Parathyroid adenoma (tissue), 2 donors: ENCODE measurements at regions not wholly inside any gene's neighbourhood (a gene's known extent, or its start where the extent isn't known, plus 50 kb on each side); places are given as distances from the start of the nearest gene placed in this dataset.

ENCODE experiments used
- H2AFZ ChIP-seq: fragments of 300-600 bp; sonication (generic); one replicate; pipeline ENCODE4 v1.7.0; 2017; ENCODE audit warnings: antibody characterized with exemption, mild to moderate bottlenecking
- H3K27ac ChIP-seq: fragments of 300-600 bp; sonication (generic); one replicate; pipeline ENCODE4 v1.7.0; 2017
- H3K27me3 ChIP-seq: fragments of 300-600 bp; sonication (generic); one replicate; pipeline ENCODE4 v1.7.0; 2017; ENCODE audit warnings: low read length; ENCODE audit not compliant: control insufficient read depth, insufficient read depth
- H3K36me3 ChIP-seq: fragments of 300-600 bp; sonication (generic); one replicate; pipeline ENCODE4 v1.7.0; 2017; ENCODE audit warnings: low read length; ENCODE audit not compliant: control insufficient read depth, insufficient read depth
- H3K4me1 ChIP-seq: fragments of 300-600 bp; sonication (generic); one replicate; pipeline ENCODE4 v1.7.0; 2017; ENCODE audit warnings: control low read depth
- H3K4me2 ChIP-seq: fragments of 300-600 bp; sonication (generic); one replicate; pipeline ENCODE4 v1.7.0; 2017; ENCODE audit warnings: low read length
- H3K4me3 ChIP-seq: fragments of 300-600 bp; sonication (generic); one replicate; pipeline ENCODE4 v1.7.0; 2017; ENCODE audit warnings: low read depth, low read length
- H3K79me2 ChIP-seq: fragments of 300-600 bp; sonication (generic); one replicate; pipeline ENCODE4 v1.7.0; 2017; ENCODE audit warnings: control low read depth
- H3K9ac ChIP-seq: fragments of 300-600 bp; sonication (generic); one replicate; pipeline ENCODE4 v1.7.0; 2017; ENCODE audit warnings: mild to moderate bottlenecking
- H3K9me3 ChIP-seq: fragments of 300-600 bp; sonication (generic); one replicate; pipeline ENCODE4 v1.7.0; 2017; ENCODE audit warnings: low read length; ENCODE audit not compliant: control insufficient read depth
- TF ChIP-seq, protein P1 (sequence below): fragments of 300-600 bp; sonication (generic); IDR thresholded peaks from one replicate; pipeline ENCODE4 v1.7.0; 2017; ENCODE audit warnings: antibody characterized with exemption, mild to moderate bottlenecking
- donor health status: primary hyperparathyroidism.

DNA sequence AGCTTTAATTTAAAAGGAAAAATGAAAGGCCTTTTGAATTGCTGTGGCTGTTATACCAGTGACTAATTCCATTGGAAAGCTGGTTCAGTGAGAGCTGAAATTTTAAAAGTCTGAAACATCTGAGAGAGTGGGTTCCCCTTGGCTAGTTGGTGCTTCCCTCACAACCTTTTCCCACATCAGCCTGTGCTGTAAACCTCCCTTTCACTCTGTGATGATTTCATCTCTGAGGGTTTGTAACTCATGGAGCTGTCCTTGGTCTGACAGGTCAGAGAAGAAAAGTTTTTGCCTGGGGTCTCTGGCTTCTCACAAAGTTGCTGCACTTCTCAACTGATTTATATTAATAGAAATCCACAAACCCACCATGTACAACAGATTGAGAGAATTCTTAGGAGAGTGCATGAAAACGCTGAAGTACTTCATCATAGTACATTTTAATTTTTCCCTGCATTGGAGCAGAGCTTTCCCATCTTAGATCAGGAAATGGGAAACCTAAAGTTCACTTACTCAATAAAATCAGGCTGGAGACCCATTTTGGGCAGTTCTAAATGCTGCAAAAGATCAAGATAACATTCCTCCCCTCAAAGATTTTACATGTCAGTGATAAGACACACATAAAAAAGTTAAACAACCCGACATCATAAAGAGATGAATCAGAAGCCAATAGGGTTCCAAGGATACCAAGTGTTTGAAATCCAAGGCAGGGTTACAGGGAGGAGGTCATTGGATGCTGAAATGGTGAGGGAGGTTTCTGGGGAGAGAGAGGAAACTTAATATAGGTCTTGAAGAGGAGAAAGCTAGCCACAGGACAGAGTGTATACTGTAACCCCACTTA is 157.0 kb upstream of the MKLN1 start:
- no peak overlapping the region for H3K4me2 ChIP-seq
- no peaks in the 10 kb centered on the region for H3K79me2 ChIP-seq
- H3K9ac ChIP-seq, result no peak overlapping the region
- H2AFZ ChIP-seq, result no peak overlapping the region
- no peaks in the 10 kb centered on the region for H3K9me3 ChIP-seq
- no peaks in the 10 kb centered on the region for H3K27me3 ChIP-seq
- TF ChIP-seq, protein P1, sequence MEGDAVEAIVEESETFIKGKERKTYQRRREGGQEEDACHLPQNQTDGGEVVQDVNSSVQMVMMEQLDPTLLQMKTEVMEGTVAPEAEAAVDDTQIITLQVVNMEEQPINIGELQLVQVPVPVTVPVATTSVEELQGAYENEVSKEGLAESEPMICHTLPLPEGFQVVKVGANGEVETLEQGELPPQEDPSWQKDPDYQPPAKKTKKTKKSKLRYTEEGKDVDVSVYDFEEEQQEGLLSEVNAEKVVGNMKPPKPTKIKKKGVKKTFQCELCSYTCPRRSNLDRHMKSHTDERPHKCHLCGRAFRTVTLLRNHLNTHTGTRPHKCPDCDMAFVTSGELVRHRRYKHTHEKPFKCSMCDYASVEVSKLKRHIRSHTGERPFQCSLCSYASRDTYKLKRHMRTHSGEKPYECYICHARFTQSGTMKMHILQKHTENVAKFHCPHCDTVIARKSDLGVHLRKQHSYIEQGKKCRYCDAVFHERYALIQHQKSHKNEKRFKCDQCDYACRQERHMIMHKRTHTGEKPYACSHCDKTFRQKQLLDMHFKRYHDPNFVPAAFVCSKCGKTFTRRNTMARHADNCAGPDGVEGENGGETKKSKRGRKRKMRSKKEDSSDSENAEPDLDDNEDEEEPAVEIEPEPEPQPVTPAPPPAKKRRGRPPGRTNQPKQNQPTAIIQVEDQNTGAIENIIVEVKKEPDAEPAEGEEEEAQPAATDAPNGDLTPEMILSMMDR, result no peak
- H3K4me3 ChIP-seq, result no peak overlapping the region
- H3K27ac ChIP-seq, result no peak overlapping the region
- H3K4me1 ChIP-seq, result no peaks in the 10 kb centered on the region
- H3K36me3 ChIP-seq, result no peaks in the 10 kb centered on the region

DNA sequence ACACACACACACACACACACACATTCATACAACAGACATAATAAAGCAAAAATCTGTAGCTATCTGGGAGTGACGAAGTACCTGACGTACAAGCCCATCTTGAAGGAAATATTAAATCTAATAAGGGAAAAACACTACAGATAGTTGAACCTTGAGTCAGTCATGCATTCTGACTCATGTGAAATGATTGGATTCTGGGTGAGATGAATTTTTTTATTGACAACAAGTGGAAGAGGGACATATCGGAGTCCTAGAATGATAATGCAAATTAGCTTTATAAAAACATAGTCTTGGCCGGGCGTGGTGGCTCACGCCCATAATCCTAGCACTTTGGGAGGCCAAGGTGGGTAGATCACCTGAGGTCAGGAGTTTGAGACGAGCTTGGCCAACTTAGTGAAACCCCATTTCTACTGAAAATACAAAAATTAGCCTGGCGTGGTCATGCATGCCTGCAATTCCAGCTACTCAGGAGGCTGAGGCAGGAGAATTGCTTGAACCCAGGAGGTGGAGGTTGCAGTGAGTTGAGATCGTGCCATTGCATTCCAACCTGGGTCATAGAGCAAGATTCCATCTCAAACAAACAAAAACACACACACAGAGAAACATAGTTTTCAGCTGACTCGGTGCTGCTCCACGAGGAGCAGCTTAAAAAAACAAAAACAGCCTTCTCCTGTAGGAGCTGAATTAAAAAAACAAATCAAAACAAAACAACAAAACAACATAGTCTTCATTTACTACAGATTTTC is 154.4 kb upstream of the MKLN1 start:
- H3K79me2 ChIP-seq, result no peaks in the 10 kb centered on the region
- no peak overlapping the region for H3K4me3 ChIP-seq
- no peaks in the 10 kb centered on the region for H3K36me3 ChIP-seq
- TF ChIP-seq, protein P1, result no peak
- no peak overlapping the region for H3K4me2 ChIP-seq
- H3K9me3 ChIP-seq, result no peaks in the 10 kb centered on the region
- no peaks in the 10 kb centered on the region for H3K27me3 ChIP-seq
- no peak overlapping the region for H3K9ac ChIP-seq
- H2AFZ ChIP-seq, result no peak overlapping the region
- no peak overlapping the region for H3K27ac ChIP-seq
- H3K4me1 ChIP-seq, result no peaks in the 10 kb centered on the region

DNA sequence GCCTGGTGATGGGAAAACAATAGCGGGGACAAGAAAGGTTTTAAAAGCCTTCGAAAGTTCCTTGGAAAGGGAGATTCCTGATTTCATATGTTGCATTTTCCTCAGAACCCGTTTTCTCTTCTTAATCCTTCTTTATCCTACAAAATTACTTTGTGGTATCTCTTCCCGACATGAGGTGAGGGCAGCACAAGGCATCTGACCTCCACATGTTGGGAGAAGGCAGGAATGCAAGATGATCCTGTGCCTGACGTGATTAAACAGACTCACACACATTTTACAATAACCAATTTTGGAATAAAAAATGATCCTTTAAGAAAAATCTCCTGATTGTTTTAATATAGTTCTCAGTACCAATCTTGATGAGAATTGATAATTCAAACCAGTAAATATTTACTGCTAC is 153.3 kb upstream of the MKLN1 start:
- no peaks in the 10 kb centered on the region for H3K27me3 ChIP-seq
- TF ChIP-seq, protein P1, result no peak
- no peak overlapping the region for H2AFZ ChIP-seq
- H3K4me2 ChIP-seq, result no peak overlapping the region
- no peaks in the 10 kb centered on the region for H3K4me1 ChIP-seq
- no peak overlapping the region for H3K9ac ChIP-seq
- no peak overlapping the region for H3K27ac ChIP-seq
- no peaks in the 10 kb centered on the region for H3K36me3 ChIP-seq
- H3K79me2 ChIP-seq, result no peaks in the 10 kb centered on the region
- no peaks in the 10 kb centered on the region for H3K9me3 ChIP-seq
- H3K4me3 ChIP-seq, result no peak overlapping the region

DNA sequence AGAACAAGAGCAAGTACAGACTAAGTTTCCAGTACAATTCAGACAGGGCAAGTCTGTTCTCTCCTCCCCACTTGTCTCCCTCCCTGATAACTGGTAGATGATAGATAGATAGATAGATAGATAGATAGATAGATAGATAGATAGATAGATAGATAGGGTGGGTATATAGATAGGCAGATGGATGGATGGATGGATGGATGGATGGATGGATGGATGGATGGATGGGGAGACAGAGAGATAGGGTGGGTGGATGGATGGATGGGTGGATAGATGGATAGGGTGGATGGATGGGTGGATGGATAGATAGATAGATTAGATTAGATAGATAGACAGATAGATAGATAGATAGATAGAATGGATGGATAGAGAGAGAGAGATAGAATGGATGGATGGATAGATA is 152.8 kb upstream of the MKLN1 start:
- no peak overlapping the region for H3K4me3 ChIP-seq
- H3K4me2 ChIP-seq, result no peak overlapping the region
- H3K4me1 ChIP-seq, result no peaks in the 10 kb centered on the region
- H3K79me2 ChIP-seq, result no peaks in the 10 kb centered on the region
- no peaks in the 10 kb centered on the region for H3K27me3 ChIP-seq
- no peaks in the 10 kb centered on the region for H3K36me3 ChIP-seq
- no peak overlapping the region for H3K9ac ChIP-seq
- TF ChIP-seq, protein P1, result no peak
- H3K9me3 ChIP-seq, result no peaks in the 10 kb centered on the region
- H2AFZ ChIP-seq, result no peak overlapping the region
- no peak overlapping the region for H3K27ac ChIP-seq
